ENCODE measurements at regions not wholly inside any gene's neighbourhood (a gene's known extent, or its start where the extent isn't known, plus 50 kb on each side); places are given as distances from the start of the nearest gene placed in this dataset.

- Histone ChIP-seq H3K36me3 (no peaks in the 10 kb centered on the region), H3K9me3 (no peaks in the 10 kb centered on the region), H3K27me3 (no peaks in the 10 kb centered on the region), H3K4me3 (ENCODE audit: low read depth, low read length) (no peak overlapping the region), H3K4me1 (no peaks in the 10 kb centered on the region)
- no peak for TF ChIP-seq CTCF (IDR thresholded peaks at IDR 0.05; ENCODE audit: low read depth, low read length)
- DNase-seq = no peak
These were observed 1454.1 kb downstream of the MRPL39 start for GRCh38 chr21:24153137-24153536.

DNA sequence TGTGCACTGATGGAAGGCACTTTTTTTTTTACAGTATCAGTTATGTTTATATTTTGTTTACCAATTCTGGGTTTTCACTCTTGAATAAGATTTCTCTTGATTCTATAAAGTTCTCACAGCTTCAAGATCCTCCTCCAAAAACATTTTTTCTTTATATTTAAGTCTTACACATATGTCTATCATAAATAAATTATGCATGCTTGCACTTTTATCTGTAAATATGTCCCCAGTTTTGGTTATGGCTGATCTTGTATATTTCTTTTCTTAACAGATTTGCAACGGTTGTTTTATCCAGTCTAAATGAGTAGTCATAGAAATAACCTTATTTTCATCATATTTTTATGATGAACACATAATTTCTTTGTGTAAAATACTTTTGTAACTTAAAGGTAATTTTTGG is 1456.5 kb downstream of the MRPL39 start:
- TF ChIP-seq CTCF (IDR thresholded peaks at IDR 0.05; ENCODE audit: low read depth, low read length) = no peak
- Histone ChIP-seq H3K4me3 (ENCODE audit: low read depth, low read length) (no peak overlapping the region), H3K27me3 (no peaks in the 10 kb centered on the region), H3K36me3 (no peaks in the 10 kb centered on the region), H3K4me1 (no peaks in the 10 kb centered on the region), H3K9me3 (no peaks in the 10 kb centered on the region)
- DNase-seq = no peak

GRCh38 chr21:24148461-24148860 is 1458.8 kb downstream of the MRPL39 start:
- no peak for TF ChIP-seq CTCF (IDR thresholded peaks at IDR 0.05; ENCODE audit: low read depth, low read length)
- no peaks in the 10 kb centered on the region for H3K9me3 ChIP-seq
- no peaks in the 10 kb centered on the region for H3K27me3 ChIP-seq
- no peaks in the 10 kb centered on the region for H3K36me3 ChIP-seq
- H3K4me3 ChIP-seq (ENCODE audit: low read depth, low read length) = no peak overlapping the region
- no peaks in the 10 kb centered on the region for H3K4me1 ChIP-seq
- no peak for DNase-seq

GRCh38 chr21:24147674-24148073 is 1459.6 kb downstream of the MRPL39 start:
- no peak for DNase-seq
- H3K9me3 ChIP-seq = no peaks in the 10 kb centered on the region
- H3K36me3 ChIP-seq = no peaks in the 10 kb centered on the region
- H3K4me1 ChIP-seq = no peaks in the 10 kb centered on the region
- no peak overlapping the region for H3K4me3 ChIP-seq (ENCODE audit: low read depth, low read length)
- H3K27me3 ChIP-seq = no peaks in the 10 kb centered on the region
- no peak for TF ChIP-seq CTCF (IDR thresholded peaks at IDR 0.05; ENCODE audit: low read depth, low read length)

DNA sequence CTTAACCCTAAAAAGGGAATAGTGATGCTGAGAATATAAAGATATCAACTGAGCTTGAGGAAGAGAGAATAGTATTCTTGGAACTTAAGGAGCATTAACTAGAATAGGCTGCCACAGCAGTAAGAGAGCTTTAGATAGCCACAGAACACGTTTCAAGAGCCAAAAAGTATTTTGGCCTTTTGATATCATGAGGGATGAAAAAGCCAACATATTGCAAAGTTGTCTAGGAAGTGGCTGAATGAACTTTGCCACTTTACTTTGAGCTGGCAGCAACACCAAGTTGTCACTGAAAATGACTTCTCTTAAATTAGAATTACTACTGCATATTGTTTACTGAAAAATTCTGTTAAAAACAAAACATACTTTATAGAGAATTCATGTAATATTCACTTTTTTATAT is 1476.2 kb downstream of the MRPL39 start:
- Histone ChIP-seq H3K4me3 (ENCODE audit: low read depth, low read length) (no peak overlapping the region), H3K36me3 (no peaks in the 10 kb centered on the region), H3K27me3 (no peaks in the 10 kb centered on the region), H3K9me3 (no peaks in the 10 kb centered on the region), H3K4me1 (no peaks in the 10 kb centered on the region)
- DNase-seq = no peak
- TF ChIP-seq CTCF (IDR thresholded peaks at IDR 0.05; ENCODE audit: low read depth, low read length) = no peak

DNA sequence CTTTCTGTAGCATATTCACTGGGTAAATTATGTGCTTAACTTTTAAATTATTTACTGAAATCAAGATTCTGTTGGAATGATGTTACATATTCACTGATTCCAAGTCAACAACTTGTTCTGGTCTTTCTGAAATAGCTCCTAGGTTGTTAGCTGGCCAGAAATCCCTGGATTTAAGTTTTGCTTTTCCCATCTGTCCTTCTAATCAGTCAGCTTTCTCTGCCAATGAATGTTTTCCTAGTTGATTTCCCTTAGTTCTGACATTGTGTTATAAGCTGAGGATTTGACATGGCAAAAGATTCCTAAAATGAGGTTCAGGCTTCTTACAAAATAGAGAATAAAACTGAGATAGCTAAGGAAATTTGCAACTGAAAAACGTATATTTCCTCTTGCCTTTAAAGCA is 1479.6 kb downstream of the MRPL39 start:
- H3K27me3 ChIP-seq = no peaks in the 10 kb centered on the region
- H3K4me1 ChIP-seq = no peaks in the 10 kb centered on the region
- H3K36me3 ChIP-seq = no peaks in the 10 kb centered on the region
- DNase-seq = no peak
- H3K9me3 ChIP-seq = no peaks in the 10 kb centered on the region
- no peak for TF ChIP-seq CTCF (IDR thresholded peaks at IDR 0.05; ENCODE audit: low read depth, low read length)
- no peak overlapping the region for H3K4me3 ChIP-seq (ENCODE audit: low read depth, low read length)
